H1 (cell line): ENCODE measurements at regions not wholly inside any gene's neighbourhood (a gene's known extent, or its start where the extent isn't known, plus 50 kb on each side); places are given as distances from the start of the nearest gene placed in this dataset.

ENCODE experiments used
- CTCF ChIA-PET: fragments of 300-600 bp; sonication (Branson Sonifier 250); formaldehyde crosslinking; loops from one replicate; lab custom pipeline; 2021; ENCODE audit not compliant: partially characterized antibody; lab: Charles Lee
- POLR2A ChIA-PET: fragments of 300-600 bp; sonication (Branson Sonifier 250); formaldehyde crosslinking; loops from one replicate; lab custom pipeline; 2021; ENCODE audit warnings: inconsistent platforms; ENCODE audit not compliant: partially characterized antibody; lab: Charles Lee
- DNase-seq, 2 experiments: peaks; one replicate each; pipeline versions ENCODE4 v3.0.0 to v3.0.0-alpha.2; 2010 to 2022; ENCODE audit warnings: low spot score in 2 of 2, low read depth in 1 of 2, mixed read lengths in 1 of 2
- FAIRE-seq: peaks from 2 replicates; lab custom pipeline; 2011; peaks lifted over from hg19 to GRCh38; lab: Jason Lieb, UNC
- H2AFZ ChIP-seq: 2 replicates; pipeline ENCODE4 v1.8.1; 2012; ENCODE audit warnings: low read length, inconsistent platforms
- H2AK5ac ChIP-seq: 2 replicates; pipeline ENCODE4 v1.6.1; 2013; ENCODE audit warnings: low read depth, low read length
- H2BK120ac ChIP-seq: replicated peaks from 2 replicates; pipeline ENCODE3; 2013; ENCODE audit warnings: low read depth, low read length, inconsistent platforms
- H2BK12ac ChIP-seq: 2 replicates; pipeline ENCODE4 v1.6.1; 2013; ENCODE audit warnings: low read depth, low read length
- H2BK15ac ChIP-seq: 2 replicates; pipeline ENCODE4 v1.6.1; 2013; ENCODE audit warnings: low read length
- H2BK20ac ChIP-seq: 2 replicates; pipeline ENCODE4 v1.6.1; 2013; ENCODE audit warnings: low read length
- H2BK5ac ChIP-seq: 2 replicates; pipeline ENCODE4 v1.6.1; 2013; ENCODE audit warnings: low read depth, low read length
- H3K14ac ChIP-seq: 2 replicates; pipeline ENCODE4 v1.6.1; 2013; ENCODE audit warnings: inconsistent platforms; ENCODE audit not compliant: insufficient read length
- H3K18ac ChIP-seq: 2 replicates; pipeline ENCODE4 v1.6.1; 2013; ENCODE audit warnings: low read length; ENCODE audit errors: extremely low read depth
- H3K23ac ChIP-seq: 2 replicates; pipeline ENCODE4 v1.6.1; 2013; ENCODE audit warnings: inconsistent platforms; ENCODE audit not compliant: insufficient read length
- H3K23me2 ChIP-seq: 2 replicates; pipeline ENCODE4 v1.6.1; 2013; ENCODE audit warnings: low read depth, low read length
- H3K27ac ChIP-seq: 2 replicates; pipeline ENCODE4 v1.6.1; 2011; ENCODE audit warnings: low read depth, low read length, inconsistent platforms
- H3K27me3 ChIP-seq, 4 experiments: replicated peaks in 1 of 4; 1 replicate in 1 of 4; 2 replicates in 3 of 4; pipeline versions ENCODE4 v1.6.1 to v1.8.1; 2011 to 2013; ENCODE audit warnings: low read length in 3 of 4, mild to moderate bottlenecking in 3 of 4, inconsistent platforms in 2 of 4, mixed read lengths in 2 of 4, moderate library complexity in 1 of 4; ENCODE audit not compliant: control insufficient read depth in 3 of 4, insufficient read depth in 3 of 4; ENCODE audit errors: extremely low read depth in 1 of 4
- H3K36me3 ChIP-seq, 4 experiments: 2 replicates each; pipeline versions ENCODE4 v1.6.1 to v1.8.1; 2011 to 2013; ENCODE audit warnings: mild to moderate bottlenecking in 4 of 4, low read length in 3 of 4, moderate library complexity in 2 of 4, control low read depth in 1 of 4, inconsistent platforms in 1 of 4; ENCODE audit not compliant: insufficient read depth in 4 of 4, control insufficient read depth in 2 of 4
- H3K4ac ChIP-seq: replicated peaks from 2 replicates; pipeline ENCODE3; 2013; ENCODE audit warnings: low read length, low read depth, mixed read lengths, inconsistent platforms; ENCODE audit not compliant: insufficient read length
- H3K4me1 ChIP-seq, 4 experiments: replicated peaks in 1 of 4; 1 replicate in 1 of 4; 2 replicates in 3 of 4; pipeline versions ENCODE4 v1.6.1 to v1.8.1; 2011 to 2013; ENCODE audit warnings: low read length in 3 of 4, inconsistent platforms in 2 of 4, mixed read lengths in 1 of 4; ENCODE audit not compliant: insufficient read depth in 4 of 4, control insufficient read depth in 3 of 4
- H3K4me2 ChIP-seq, 2 experiments: 2 replicates each; pipeline versions ENCODE4 v1.6.1 to v1.8.1; 2011 to 2013; ENCODE audit warnings: low read depth in 2 of 2, low read length in 2 of 2, control low read depth in 1 of 2, inconsistent platforms in 1 of 2, mild to moderate bottlenecking in 1 of 2; ENCODE audit not compliant: insufficient read depth in 1 of 2
- H3K4me3 ChIP-seq, 4 experiments: fragments of 200-600, 300-600 bp in 1 of 4; sonication (generic), shearing (Covaris generic), sonication (Bioruptor Twin) in 1 of 4; 2 replicates each; pipeline versions ENCODE4 v1.5.1 to v1.8.1; 2011 to 2016; ENCODE audit warnings: low read length in 4 of 4, low read depth in 3 of 4, control low read depth in 2 of 4, inconsistent platforms in 2 of 4, mild to moderate bottlenecking in 2 of 4, mixed read lengths in 1 of 4, moderate library complexity in 1 of 4; ENCODE audit not compliant: insufficient read depth in 2 of 4; ENCODE audit errors: extremely low read depth in 1 of 4
- H3K56ac ChIP-seq: replicated peaks from 2 replicates; pipeline ENCODE3; 2013; ENCODE audit warnings: low read depth, mild to moderate bottlenecking, mixed read lengths, low read length, inconsistent platforms; ENCODE audit not compliant: insufficient read length
- H3K79me1 ChIP-seq: 2 replicates; pipeline ENCODE4 v1.6.1; 2013; ENCODE audit warnings: low read depth, low read length, control low read depth
- H3K79me2 ChIP-seq, 2 experiments: 2 replicates each; pipeline versions ENCODE4 v1.6.1 to v1.8.1; 2012 to 2013; ENCODE audit warnings: low read length in 2 of 2, mild to moderate bottlenecking in 2 of 2, inconsistent platforms in 1 of 2; ENCODE audit not compliant: insufficient read depth in 2 of 2, control insufficient read depth in 1 of 2
- H3K9ac ChIP-seq, 4 experiments: replicated peaks in 1 of 4; 1 replicate in 1 of 4; 2 replicates in 3 of 4; pipeline versions ENCODE4 v1.6.1 to v1.8.1; 2011 to 2013; ENCODE audit warnings: low read depth in 3 of 4, low read length in 3 of 4, control low read depth in 2 of 4, mild to moderate bottlenecking in 2 of 4, moderate library complexity in 2 of 4, inconsistent platforms in 1 of 4; ENCODE audit errors: extremely low read depth in 1 of 4
- H3K9me3 ChIP-seq, 2 experiments: 2 replicates each; pipeline versions ENCODE4 v1.6.1 to v1.8.1; 2012 to 2013; ENCODE audit warnings: mild to moderate bottlenecking in 2 of 2, moderate library complexity in 2 of 2, control low read depth in 1 of 2, inconsistent platforms in 1 of 2, low read depth in 1 of 2, low read length in 1 of 2, mixed read lengths in 1 of 2; ENCODE audit not compliant: insufficient read depth in 2 of 2
- H4K20me1 ChIP-seq, 2 experiments: replicated peaks in 1 of 2; 2 replicates each; pipeline versions ENCODE3 to v1.8.1; 2011 to 2013; ENCODE audit warnings: inconsistent platforms in 2 of 2, low read length in 2 of 2, mild to moderate bottlenecking in 1 of 2; ENCODE audit not compliant: insufficient read depth in 2 of 2, control insufficient read depth in 1 of 2
- H4K5ac ChIP-seq: 2 replicates; pipeline ENCODE4 v1.6.1; 2013; ENCODE audit warnings: low read length, low read depth, mixed read lengths, inconsistent platforms; ENCODE audit not compliant: insufficient read length
- H4K8ac ChIP-seq: 2 replicates; pipeline ENCODE4 v1.8.0; 2013; ENCODE audit warnings: mild to moderate bottlenecking, moderate library complexity, low read length, inconsistent platforms; ENCODE audit not compliant: insufficient read depth; ENCODE audit errors: extremely low read depth
- H4K91ac ChIP-seq: replicated peaks from 2 replicates; pipeline ENCODE3; 2013; ENCODE audit warnings: low read length, mixed read lengths, inconsistent platforms; ENCODE audit not compliant: insufficient read length
- POLR2A ChIP-seq, 2 experiments: IDR thresholded peaks; 1 replicate in 1 of 2; 2 replicates in 1 of 2; pipeline ENCODE4 v1.6.1; 2011; ENCODE audit warnings: low read depth in 2 of 2, low read length in 2 of 2, mild to moderate bottlenecking in 2 of 2; ENCODE audit errors: control extremely low read depth in 1 of 2
- WGBS, 2 experiments: shearing (Covaris generic) in 1 of 2; methylation state at CpG; one replicate each; pipeline versions ENCODE4 v1.1.6 to v1.1.7; 2013 to 2015; ENCODE audit warnings: low lambda C conversion rate in 2 of 2, mixed read lengths in 2 of 2, inconsistent platforms in 1 of 2, low coverage in 1 of 2, missing lambda C conversion rate in 1 of 2; ENCODE audit not compliant: insufficient replicate concordance in 2 of 2, insufficient coverage in 1 of 2, insufficient read length in 1 of 2; ENCODE audit errors: extremely low coverage in 1 of 2, missing lambda C conversion rate in 1 of 2; 5-methylcytosine and 5-hydroxymethylcytosine counted together

GRCh38 chr17:72205822-72206221, 85.0 kb downstream of the SOX9 start:
- H3K4me2 ChIP-seq: no peak overlapping the region
- no peak overlapping the region for H4K5ac ChIP-seq
- no peak overlapping the region for H3K14ac ChIP-seq
- no peaks in the 10 kb centered on the region for H3K36me3 ChIP-seq
- no peak overlapping the region for H2BK5ac ChIP-seq
- no peak overlapping the region for H2BK15ac ChIP-seq
- H3K79me1 ChIP-seq: no peaks in the 10 kb centered on the region
- FAIRE-seq (no peak), DNase-seq (no peak)
- no peak overlapping the region; the same call in 1 of the 2 replicates for H3K18ac ChIP-seq
- no peaks in the 10 kb centered on the region for H4K20me1 ChIP-seq
- H2AK5ac ChIP-seq: no peak overlapping the region
- WGBS, 2 experiments: 95% methylated on average over 3 of the region's 3 CpGs; no CpG with 5 or more reads in 1 of the 2 experiments
- H2BK20ac ChIP-seq: no peak overlapping the region
- H3K4me1 ChIP-seq: peaks cover 0 to 12% (median 4%) of the 10 kb centered on the region in 4 experiments; a peak in 6 of 7 replicates
- no peak overlapping the region for H3K56ac ChIP-seq
- no peak overlapping the region for H2BK120ac ChIP-seq
- no peak overlapping the region for H2BK12ac ChIP-seq
- H4K8ac ChIP-seq: no peak overlapping the region
- H3K4me3 ChIP-seq: no peak overlapping the region
- H2AFZ ChIP-seq: no peak overlapping the region
- no peaks in the 10 kb centered on the region for H3K79me2 ChIP-seq
- no peak overlapping the region for H3K23ac ChIP-seq
- POLR2A ChIA-PET: no interaction called here
- no peaks in the 10 kb centered on the region for H3K23me2 ChIP-seq
- no peak overlapping the region for H3K27ac ChIP-seq
- no peak overlapping the region for H3K9ac ChIP-seq
- H4K91ac ChIP-seq: no peak overlapping the region
- H3K27me3 ChIP-seq: no peaks in the 10 kb centered on the region; a peak in 1 of 7 replicates
- no peaks in the 10 kb centered on the region for H3K9me3 ChIP-seq
- H3K4ac ChIP-seq: no peak overlapping the region
- CTCF ChIA-PET: interaction anchor here (0.6 kb wide), 1 partner anchor 22 kb away, joined by 3 read pairs; no protein-coding TSS in a partner anchor
- no peak for TF ChIP-seq POLR2A (IDR thresholded peaks at IDR 0.05; ENCODE audit: control extremely low read depth in 1 of 2, low read depth in 2 of 2, low read length in 2 of 2)
- TF ChIP-seq, all 59 proteins: peak for 0
